Left renal cortex interstitium (tissue), 4 donors: ENCODE measurements at regions not wholly inside any gene's neighbourhood (a gene's known extent, or its start where the extent isn't known, plus 50 kb on each side); places are given as distances from the start of the nearest gene placed in this dataset.

Experiments used
- DNase-seq, 4 donors: peaks; one replicate each; pipeline ENCODE4 v3.0.0-alpha.2; 2013; ENCODE audit warnings: low read depth in 4 of 4, low spot score in 2 of 4, missing footprints in 1 of 4

DNA sequence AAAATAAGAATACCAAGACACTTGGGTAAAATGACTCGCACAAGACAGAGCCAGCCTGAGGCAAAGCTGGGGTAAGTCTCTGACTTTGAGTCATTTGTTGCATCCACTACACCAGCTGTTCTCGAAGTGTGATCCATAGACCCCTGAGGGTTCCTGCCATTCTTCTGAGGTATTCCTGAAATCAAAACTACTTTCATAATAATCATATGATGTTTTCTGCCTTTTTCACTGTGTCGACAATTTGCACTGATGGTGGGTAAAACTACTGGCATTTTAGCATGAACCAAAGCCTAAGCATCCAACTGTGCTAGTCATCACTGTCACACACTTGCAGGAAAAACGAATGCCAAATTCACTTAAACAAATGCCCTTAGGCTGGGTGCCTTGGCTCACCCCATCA is 135.5 kb upstream of the FUT8 start:
- DNase-seq: no peak

GRCh38 chr14:65277580-65278270 is 134.8 kb upstream of the FUT8 start:
- DNase-seq: no peak

- DNase-seq: no peak
Observed at GRCh38 chr14:65278589-65278988, 133.9 kb upstream of the FUT8 start.

GRCh38 chr14:65279510-65279909 is 133.0 kb upstream of the FUT8 start:
- no peak for DNase-seq

DNA sequence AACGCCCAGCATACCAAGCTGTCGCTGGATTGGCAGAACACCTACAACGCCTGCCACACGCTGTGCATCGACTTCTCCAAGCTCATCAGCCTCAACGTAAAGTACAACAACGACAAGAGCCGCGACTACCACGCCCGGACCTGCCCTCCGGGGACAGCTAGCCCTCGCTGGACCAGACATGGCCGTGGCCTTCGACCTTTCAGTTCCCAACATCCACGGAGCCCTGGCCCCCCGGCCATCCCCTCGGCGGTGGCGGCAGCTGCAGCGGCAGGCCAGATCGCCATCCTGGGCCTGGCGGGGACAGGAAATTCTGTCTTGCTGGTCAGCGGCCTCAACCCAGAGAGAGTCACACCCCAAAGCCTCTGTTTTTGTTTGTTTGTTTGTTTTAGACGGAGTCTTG is 132.6 kb upstream of the FUT8 start:
- DNase-seq: no peak

- DNase-seq: no peak
Observed at GRCh38 chr14:65280653-65281052, 131.9 kb upstream of the FUT8 start.

GRCh38 chr14:65281991-65282895 is 130.3 kb upstream of the FUT8 start:
- DNase-seq: no peak

DNA sequence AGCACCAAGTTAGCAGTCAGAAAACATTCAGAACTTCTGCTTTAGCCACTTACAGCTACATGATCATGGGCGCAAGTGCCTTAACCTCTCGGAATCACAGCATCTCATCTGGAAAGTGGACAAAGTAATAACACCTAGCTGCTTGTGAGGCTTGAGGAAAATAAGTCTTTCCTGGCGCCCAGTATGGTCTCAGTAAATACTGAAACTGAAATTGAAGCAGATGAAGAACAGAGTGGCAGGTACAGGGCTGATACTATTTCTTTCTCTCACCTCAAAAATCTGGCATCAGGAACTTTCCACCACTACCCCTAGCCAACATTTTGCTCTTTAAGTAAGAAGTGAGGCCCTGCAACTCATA is 129.7 kb upstream of the FUT8 start:
- DNase-seq: no peak

DNA sequence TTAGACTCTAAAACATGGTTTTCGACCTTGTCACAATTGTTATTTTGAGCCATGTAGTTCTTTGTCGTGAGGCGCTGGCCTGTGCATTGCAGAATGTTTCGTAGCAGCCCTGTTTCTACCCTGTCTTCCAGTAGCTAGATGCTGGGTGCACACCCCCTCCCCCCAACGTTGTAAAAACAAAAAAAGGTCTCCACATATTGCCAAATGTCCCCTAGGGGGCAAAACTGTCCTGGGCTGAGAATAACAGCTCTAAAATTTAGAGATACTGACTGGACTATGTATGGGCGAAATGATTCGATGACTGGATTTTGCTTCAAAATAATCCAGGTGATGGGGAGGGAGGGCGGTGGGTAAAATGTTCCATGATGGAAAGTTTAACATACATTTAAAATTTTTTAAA is 126.1 kb upstream of the FUT8 start:
- DNase-seq: no peak

DNA sequence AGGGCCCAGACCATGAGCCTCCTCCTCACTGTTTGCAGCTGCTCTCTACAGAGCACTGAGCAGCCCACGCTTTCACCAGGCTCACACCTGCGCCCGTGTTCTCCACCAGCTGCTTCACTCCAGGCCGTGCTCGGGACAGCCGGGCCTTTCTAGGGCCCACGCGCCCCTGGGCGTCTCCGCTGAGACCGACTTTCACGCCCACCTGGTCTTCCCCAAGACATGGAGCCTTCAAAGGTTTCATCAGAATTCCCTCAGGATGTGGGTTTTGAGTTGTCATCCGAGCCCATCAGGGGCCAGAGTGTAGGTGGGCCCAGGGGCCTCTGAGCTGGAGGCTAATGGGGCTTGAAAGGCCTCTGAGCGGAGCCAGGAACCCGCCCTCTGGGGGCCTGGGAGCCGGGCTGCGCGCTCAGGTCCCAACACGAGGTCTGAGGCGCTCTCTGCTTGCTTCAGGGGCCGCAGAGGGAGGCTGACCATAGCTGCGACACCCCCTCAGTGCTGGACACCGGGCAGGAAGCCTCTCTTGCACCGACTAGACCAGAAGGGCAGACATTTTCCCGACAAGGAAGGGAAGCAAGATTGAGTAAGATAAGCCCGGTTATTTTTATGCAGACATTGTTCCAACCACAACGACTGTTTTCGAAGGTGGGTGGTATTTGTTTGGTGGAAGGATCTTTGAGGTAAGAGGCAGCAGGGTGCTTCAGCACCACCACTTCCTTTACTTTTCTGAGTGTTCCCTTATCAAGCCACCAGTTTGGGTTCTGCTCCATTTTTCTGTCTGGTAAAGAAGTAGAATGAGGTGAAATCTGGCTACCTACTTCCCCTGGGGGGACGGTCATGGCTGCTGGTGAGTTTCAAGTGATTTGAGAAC is 125.0 kb upstream of the FUT8 start:
- DNase-seq: no peak

- DNase-seq: no peak
Observed at GRCh38 chr14:65290830-65291229, 121.7 kb upstream of the FUT8 start.

- no peak for DNase-seq
Observed at GRCh38 chr14:65291531-65291930, 121.0 kb upstream of the FUT8 start.

DNA sequence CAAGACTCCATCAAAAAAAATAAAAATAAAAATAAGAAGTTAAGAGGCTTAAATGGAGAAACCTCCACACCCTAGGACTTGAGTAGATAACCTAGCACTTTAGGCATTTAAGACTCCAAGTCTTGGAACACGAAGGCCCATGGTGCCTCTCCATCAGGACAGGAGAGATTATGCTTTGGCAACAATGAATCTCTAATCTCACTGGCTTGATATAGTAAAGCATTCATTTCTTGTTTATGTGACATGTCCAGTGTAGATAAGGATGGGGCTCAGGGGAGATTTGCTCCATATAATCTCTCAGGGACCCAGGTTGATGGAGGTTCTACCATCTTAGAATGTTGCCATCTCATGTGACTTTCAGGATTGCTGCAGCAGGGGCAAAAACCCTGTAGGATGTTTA is 117.7 kb upstream of the FUT8 start:
- no peak for DNase-seq

DNA sequence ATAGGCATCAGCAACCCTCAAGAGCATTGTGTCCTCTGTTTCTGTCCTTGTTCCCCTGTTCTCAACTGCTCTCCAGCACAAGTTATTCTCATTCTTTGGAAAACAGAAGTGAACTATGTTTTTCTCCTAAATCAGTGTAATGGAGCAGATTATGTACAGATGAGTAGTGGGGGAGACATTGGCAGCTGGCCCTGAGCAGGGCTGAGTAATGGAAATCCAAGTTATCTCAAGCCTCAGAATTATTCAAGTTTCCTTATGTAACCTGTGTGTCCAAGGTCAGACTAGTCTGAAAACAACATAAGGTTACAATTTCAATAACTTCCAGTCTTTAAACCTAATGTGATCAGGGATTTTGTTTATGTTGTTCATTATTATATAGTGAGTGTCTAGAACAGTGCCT is 116.1 kb upstream of the FUT8 start:
- DNase-seq: no peak

DNA sequence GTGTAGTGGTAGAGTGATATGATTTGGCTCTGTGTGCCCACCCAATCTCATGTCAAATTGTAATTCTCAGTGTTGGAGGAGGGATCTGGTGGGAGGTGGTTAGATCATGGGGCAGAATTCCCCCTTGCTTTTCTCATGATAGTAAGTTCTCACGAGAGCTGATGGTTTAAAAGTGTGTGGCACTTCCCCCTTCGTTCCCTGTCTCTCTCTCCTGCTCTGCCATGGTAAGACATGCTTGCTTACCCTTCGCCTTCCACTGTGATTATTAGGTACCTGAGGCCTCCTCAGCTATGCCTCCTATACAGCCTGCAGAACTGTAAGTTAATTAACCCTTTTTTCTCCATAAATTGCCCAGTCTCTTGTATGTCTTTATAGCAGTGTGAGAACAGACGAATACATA is 115.7 kb upstream of the FUT8 start:
- DNase-seq: no peak

- no peak for DNase-seq
Observed at GRCh38 chr14:65297744-65298143, 114.8 kb upstream of the FUT8 start.

DNA sequence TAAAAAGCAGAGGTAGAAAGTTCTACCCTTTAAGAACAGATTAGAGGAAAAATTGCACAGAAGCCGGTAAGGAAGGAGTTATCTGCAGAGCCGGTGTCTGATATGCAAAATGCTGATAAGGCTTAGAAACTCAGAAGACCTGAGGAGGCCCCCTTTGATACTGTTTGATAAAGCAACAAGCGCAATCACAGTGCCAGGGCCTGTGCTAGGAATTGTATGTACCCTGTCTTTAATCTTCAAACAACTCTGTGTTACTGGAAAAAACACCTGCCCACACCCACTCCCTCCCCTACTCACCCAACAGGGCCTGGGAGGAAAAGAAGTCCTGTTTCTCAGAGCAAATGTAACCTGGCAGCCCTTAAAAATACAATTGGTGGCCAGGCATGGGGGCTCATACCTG is 112.7 kb upstream of the FUT8 start:
- no peak for DNase-seq

GRCh38 chr14:65301862-65302539 is 110.5 kb upstream of the FUT8 start:
- DNase-seq: no peak

GRCh38 chr14:65302571-65303189 is 109.8 kb upstream of the FUT8 start:
- DNase-seq: no peak

DNA sequence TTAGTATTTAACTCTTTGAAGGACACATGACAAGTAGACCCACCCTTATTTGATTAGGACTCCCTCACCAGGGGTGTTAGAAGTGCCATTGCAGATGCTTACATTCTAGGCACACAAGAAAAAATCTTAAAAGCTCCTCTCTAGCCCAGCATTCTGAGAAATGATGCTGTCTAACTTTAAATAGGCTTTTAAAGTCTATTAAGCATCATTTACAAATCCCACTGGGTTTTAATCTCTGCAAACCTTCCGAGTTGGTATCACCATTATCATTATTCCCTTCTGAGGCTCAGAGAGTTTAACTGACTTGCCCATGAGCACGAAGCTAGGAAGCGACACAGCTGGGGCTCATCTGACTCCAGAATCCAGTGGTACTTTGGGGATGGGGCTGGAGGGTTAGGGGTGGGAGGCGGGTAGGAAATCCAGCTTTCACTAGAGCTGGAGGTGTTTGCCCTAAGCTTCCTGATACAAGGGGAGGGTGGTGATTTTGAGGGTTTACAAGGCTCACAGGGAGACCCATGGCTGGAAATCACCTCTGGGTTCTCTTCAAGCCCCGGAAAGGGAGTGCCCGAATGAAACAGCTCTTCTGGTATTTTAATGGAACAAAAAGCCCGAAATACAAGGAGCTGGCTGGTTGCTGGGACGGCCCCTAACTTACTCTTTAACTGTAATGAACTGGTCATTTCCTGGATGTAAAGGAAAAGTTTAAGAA is 109.2 kb upstream of the FUT8 start:
- no peak for DNase-seq
